ENCODE measurements at regions not wholly inside any gene's neighbourhood (a gene's known extent, or its start where the extent isn't known, plus 50 kb on each side); places are given as distances from the start of the nearest gene placed in this dataset.

DNA sequence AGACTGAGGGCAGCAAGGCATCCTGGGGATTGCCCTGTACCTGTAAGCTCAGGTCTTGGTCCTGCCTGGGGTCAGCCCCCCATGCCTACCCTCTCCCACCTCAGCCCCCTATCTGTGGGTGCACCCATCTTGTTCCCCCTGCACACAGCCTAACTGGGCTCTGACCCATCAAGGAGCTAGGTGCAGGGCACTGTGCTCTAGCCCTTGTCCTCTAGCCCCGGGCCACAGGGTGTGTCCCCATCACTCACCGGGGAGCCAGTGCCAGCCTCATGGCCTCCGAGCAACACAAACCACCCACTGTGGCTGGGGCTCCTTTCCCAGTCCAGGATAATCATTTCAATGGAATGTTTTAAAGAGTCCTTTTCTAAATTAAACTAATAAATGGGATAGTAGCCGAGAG is 293.9 kb upstream of the PLET1 start:
- intact Hi-C loops (cut with DNase I), result loop anchor here in 1 of 2 donors (10.0 kb wide), 1 partner anchor 260 kb away; no protein-coding TSS in a partner anchor
- TF ChIP-seq, protein P1, sequence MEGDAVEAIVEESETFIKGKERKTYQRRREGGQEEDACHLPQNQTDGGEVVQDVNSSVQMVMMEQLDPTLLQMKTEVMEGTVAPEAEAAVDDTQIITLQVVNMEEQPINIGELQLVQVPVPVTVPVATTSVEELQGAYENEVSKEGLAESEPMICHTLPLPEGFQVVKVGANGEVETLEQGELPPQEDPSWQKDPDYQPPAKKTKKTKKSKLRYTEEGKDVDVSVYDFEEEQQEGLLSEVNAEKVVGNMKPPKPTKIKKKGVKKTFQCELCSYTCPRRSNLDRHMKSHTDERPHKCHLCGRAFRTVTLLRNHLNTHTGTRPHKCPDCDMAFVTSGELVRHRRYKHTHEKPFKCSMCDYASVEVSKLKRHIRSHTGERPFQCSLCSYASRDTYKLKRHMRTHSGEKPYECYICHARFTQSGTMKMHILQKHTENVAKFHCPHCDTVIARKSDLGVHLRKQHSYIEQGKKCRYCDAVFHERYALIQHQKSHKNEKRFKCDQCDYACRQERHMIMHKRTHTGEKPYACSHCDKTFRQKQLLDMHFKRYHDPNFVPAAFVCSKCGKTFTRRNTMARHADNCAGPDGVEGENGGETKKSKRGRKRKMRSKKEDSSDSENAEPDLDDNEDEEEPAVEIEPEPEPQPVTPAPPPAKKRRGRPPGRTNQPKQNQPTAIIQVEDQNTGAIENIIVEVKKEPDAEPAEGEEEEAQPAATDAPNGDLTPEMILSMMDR (IDR thresholded peaks at IDR 0.05), result no peak
- no peak for ATAC-seq

DNA sequence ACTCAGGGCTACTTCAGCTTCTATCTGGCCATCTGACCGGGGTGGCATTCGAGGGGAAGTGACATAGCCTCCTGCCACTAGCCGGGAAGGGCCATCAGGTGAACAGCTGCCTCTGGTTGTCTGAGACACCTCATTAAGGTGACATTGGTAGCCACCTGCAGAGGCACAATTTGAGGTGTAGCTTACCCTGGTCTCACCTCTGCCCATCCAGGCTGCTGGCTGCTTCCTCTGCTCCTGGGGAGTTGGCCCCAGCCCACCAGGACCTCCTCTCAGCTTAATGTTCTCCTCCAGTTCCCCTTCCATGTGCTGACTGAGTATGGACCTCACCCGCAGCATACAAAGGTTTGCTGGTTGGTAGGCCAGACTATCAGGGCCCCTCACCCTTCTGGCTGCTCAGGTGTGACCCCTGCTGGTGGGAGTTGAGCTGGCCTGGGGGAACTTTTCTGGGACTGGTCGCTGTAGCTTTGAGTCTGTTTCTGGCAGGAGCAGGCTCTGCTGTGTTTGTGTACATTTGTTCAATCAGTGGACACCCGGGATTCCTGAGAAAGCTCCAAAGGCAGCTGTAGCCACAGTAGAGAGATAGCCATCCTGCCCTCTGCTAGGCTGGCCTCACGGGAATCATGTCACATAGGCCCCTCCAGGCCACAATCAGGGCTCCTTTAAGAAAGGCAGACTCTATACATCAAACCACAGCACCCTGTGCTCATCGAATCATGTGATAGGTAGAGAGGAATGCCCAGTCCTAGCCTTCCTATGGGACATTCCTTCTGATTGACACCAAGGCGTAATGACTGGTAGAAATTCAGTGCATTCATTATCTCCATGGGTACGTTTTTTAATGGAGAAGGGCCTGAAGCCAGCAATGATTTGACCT is 295.1 kb upstream of the PLET1 start:
- DNase-seq, result peak in 3 of 4 donors; percentile 44 to 82 (median 58)
- Histone ChIP-seq H3K27ac (no peak overlapping the region), H3K9me3 (no peaks in the 10 kb centered on the region), H3K4me1 (no peaks in the 10 kb centered on the region), H3K36me3 (no peaks in the 10 kb centered on the region), H3K4me3 (no peak overlapping the region), H3K27me3 (peaks cover 0 to 3% of the 10 kb centered on the region in 2 donors)
- TF ChIP-seq, protein P1 (IDR thresholded peaks at IDR 0.05), result peak; percentile 55 to 64
- intact Hi-C loops (cut with DNase I), result loop anchor here in 1 of 2 donors (10.0 kb wide), 1 partner anchor 261 kb away; no protein-coding TSS in a partner anchor
- ATAC-seq, result peak; percentile 97

More for the DNA sequence above, 293.9 kb upstream of the PLET1 start:
- no peaks in the 10 kb centered on the region for H3K9me3 ChIP-seq
- DNase-seq, result no peak
- H3K4me3 ChIP-seq, result no peak overlapping the region
- no peak overlapping the region for H3K27ac ChIP-seq
- no peaks in the 10 kb centered on the region for H3K36me3 ChIP-seq
- H3K27me3 ChIP-seq, result peaks cover 0 to 3% of the 10 kb centered on the region in 2 donors
- H3K4me1 ChIP-seq, result no peaks in the 10 kb centered on the region

DNA sequence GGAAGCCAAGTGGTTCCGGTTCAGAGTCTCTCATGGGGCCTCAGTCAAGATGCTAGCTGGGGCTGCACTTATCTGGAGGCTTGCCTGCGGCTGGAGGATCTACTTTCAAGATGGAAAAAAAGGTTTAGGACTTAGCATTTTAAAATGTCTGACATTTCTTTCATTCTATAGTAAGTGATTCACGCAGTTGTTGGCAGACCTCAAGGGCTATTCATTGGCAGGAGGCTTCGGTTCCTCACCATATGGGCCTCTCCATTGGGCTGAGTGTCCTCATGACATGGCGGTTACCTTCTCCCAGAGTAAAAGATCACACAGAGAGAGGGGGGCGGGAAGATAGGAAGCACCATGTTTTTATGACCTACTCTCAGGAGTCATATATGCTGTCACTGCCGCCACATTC is 298.0 kb upstream of the PLET1 start:
- Histone ChIP-seq H3K36me3 (no peaks in the 10 kb centered on the region), H3K27ac (no peak overlapping the region), H3K27me3 (no peaks in the 10 kb centered on the region), H3K4me1 (no peaks in the 10 kb centered on the region), H3K4me3 (no peak overlapping the region), H3K9me3 (no peaks in the 10 kb centered on the region)
- ATAC-seq, result no peak
- intact Hi-C loops (cut with DNase I), result loop anchor here in 1 of 2 donors (10.0 kb wide), 1 partner anchor 264 kb away; no protein-coding TSS in a partner anchor
- TF ChIP-seq, protein P1 (IDR thresholded peaks at IDR 0.05), result no peak
- no peak for DNase-seq

DNA sequence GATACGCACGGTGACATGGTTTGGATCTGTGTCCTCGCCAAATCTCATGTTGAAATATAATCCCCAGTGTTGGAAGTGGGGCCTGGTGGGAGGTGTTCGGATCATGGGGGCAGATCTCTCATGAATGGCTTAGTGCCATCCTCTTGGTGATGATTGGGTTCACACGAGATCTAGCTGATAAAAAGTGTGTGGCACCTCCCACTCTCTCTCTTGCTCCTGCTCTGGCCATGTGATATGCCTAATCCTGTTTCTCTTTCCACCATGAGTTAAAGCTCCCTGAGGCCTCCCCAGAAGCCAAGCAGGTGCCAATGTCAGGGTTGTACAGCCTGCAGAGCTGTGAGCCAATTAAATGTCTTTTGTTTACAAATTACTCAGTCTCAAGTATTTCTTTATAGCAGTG is 303.1 kb upstream of the PLET1 start:
- peaks cover 0 to 7% of the 10 kb centered on the region in 2 donors for H3K27me3 ChIP-seq
- ATAC-seq, result no peak
- intact Hi-C loops (cut with DNase I), result no loop called here

More for the DNA sequence above, 303.1 kb upstream of the PLET1 start:
- H3K9me3 ChIP-seq, result no peaks in the 10 kb centered on the region
- no peaks in the 10 kb centered on the region for H3K36me3 ChIP-seq
- no peak for DNase-seq
- no peaks in the 10 kb centered on the region for H3K4me1 ChIP-seq
- no peak overlapping the region for H3K27ac ChIP-seq
- TF ChIP-seq, protein P1 (IDR thresholded peaks at IDR 0.05), result no peak
- H3K4me3 ChIP-seq, result no peak overlapping the region
